BE2C (cell line): ENCODE measurements at regions not wholly inside any gene's neighbourhood (a gene's known extent, or its start where the extent isn't known, plus 50 kb on each side); places are given as distances from the start of the nearest gene placed in this dataset.

Experiments
- DNase-seq: peaks from one replicate; pipeline ENCODE4 v3.0.0-alpha.2; 2020
- H3K27me3 ChIP-seq: fragments of 250-450 bp; sonication (Bioruptor Pico); 2 replicates; pipeline ENCODE4 v1.5.1; 2020; ENCODE audit warnings: mild to moderate bottlenecking
- H3K36me3 ChIP-seq: fragments of 250-450 bp; sonication (Bioruptor Pico); 2 replicates; pipeline ENCODE4 v1.5.1; 2020; ENCODE audit warnings: mild to moderate bottlenecking
- H3K4me1 ChIP-seq: fragments of 250-450 bp; sonication (Bioruptor Pico); 2 replicates; pipeline ENCODE4 v1.5.1; 2020
- H3K4me3 ChIP-seq: 2 replicates; pipeline ENCODE4 v1.5.1; 2011; ENCODE audit warnings: low read depth, low read length
- H3K9me3 ChIP-seq: fragments of 250-450 bp; sonication (Bioruptor Pico); 2 replicates; pipeline ENCODE4 v1.5.1; 2020
- CTCF ChIP-seq: IDR thresholded peaks from 2 replicates; pipeline ENCODE4 v1.5.1; 2012; ENCODE audit warnings: mild to moderate bottlenecking, low read depth, low read length

- Histone ChIP-seq H3K4me3 (no peak overlapping the region), H3K27me3 (no peaks in the 10 kb centered on the region), H3K36me3 (no peaks in the 10 kb centered on the region), H3K4me1 (peaks cover 7% of the 10 kb centered on the region), H3K9me3 (peaks cover 2% of the 10 kb centered on the region; the same call in 1 of the 2 replicates)
- DNase-seq, result peak; percentile 63
- peak; percentile 89 for TF ChIP-seq CTCF
These were observed 90.6 kb upstream of the CDH5 start for GRCh38 chr16:66275775-66276428.

GRCh38 chr16:66274335-66275110, 92.0 kb upstream of the CDH5 start:
- H3K27me3 ChIP-seq, result no peaks in the 10 kb centered on the region
- H3K36me3 ChIP-seq, result no peaks in the 10 kb centered on the region
- no peak for DNase-seq
- TF ChIP-seq CTCF, result peak; percentile 25
- peaks cover 7% of the 10 kb centered on the region for H3K4me1 ChIP-seq
- H3K9me3 ChIP-seq, result peaks cover 2% of the 10 kb centered on the region; the same call in 1 of the 2 replicates
- H3K4me3 ChIP-seq, result no peak overlapping the region

- Histone ChIP-seq H3K27me3 (no peaks in the 10 kb centered on the region), H3K36me3 (no peaks in the 10 kb centered on the region), H3K4me1 (peaks cover 7% of the 10 kb centered on the region), H3K4me3 (no peak overlapping the region), H3K9me3 (peaks cover 2% of the 10 kb centered on the region; the same call in 1 of the 2 replicates)
- DNase-seq, result no peak
- peak; percentile 56 for TF ChIP-seq CTCF
These were observed 92.7 kb upstream of the CDH5 start for GRCh38 chr16:66273644-66274334.

GRCh38 chr16:66273053-66273452, 93.4 kb upstream of the CDH5 start:
- no peak overlapping the region for H3K4me3 ChIP-seq
- TF ChIP-seq CTCF, result no peak
- no peak for DNase-seq
- no peaks in the 10 kb centered on the region for H3K36me3 ChIP-seq
- H3K9me3 ChIP-seq, result peaks cover 2% of the 10 kb centered on the region; the same call in 1 of the 2 replicates
- no peaks in the 10 kb centered on the region for H3K27me3 ChIP-seq
- H3K4me1 ChIP-seq, result peaks cover 7% of the 10 kb centered on the region

- Histone ChIP-seq H3K27me3 (no peaks in the 10 kb centered on the region), H3K9me3 (peaks cover 2% of the 10 kb centered on the region; the same call in 1 of the 2 replicates), H3K36me3 (no peaks in the 10 kb centered on the region), H3K4me3 (no peak overlapping the region), H3K4me1 (peaks cover 7% of the 10 kb centered on the region)
- no peak for TF ChIP-seq CTCF
- no peak for DNase-seq
These were observed 94.0 kb upstream of the CDH5 start for GRCh38 chr16:66272461-66272860.
